Lung (tissue), 11 donors: ENCODE measurements at regions not wholly inside any gene's neighbourhood (a gene's known extent, or its start where the extent isn't known, plus 50 kb on each side); places are given as distances from the start of the nearest gene placed in this dataset.

Experiments used
- ATAC-seq: fragments of 200-7000 bp; cut with Tn5 transposase; one replicate; pipeline ENCODE4 v1.9.1; 2020; ENCODE audit warnings: moderate number of reproducible peaks; ENCODE audit not compliant: insufficient read depth, low FRiP score
- DNase-seq, 3 donors: peaks; one replicate each; pipeline ENCODE4 v3.0.0-alpha.2; 2013 to 2017
- H3K27ac ChIP-seq, 2 donors: one replicate each; pipeline ENCODE4 v1.5.1; 2013; ENCODE audit warnings: mild to moderate bottlenecking in 2 of 2, moderate library complexity in 2 of 2, control low read depth in 1 of 2, inconsistent platforms in 1 of 2, low read depth in 1 of 2, low read length in 1 of 2
- H3K27me3 ChIP-seq, 3 donors: one replicate each; pipeline ENCODE4 v1.5.1; 2013; ENCODE audit warnings: low read length in 2 of 3; ENCODE audit not compliant: control insufficient read depth in 3 of 3, insufficient read depth in 3 of 3
- H3K36me3 ChIP-seq, 4 donors: one replicate each; pipeline ENCODE4 v1.5.1; 2013; ENCODE audit warnings: low read length in 4 of 4, mild to moderate bottlenecking in 1 of 4, moderate library complexity in 1 of 4; ENCODE audit not compliant: control insufficient read depth in 4 of 4, insufficient read depth in 4 of 4
- H3K4me1 ChIP-seq, 5 donors: one replicate each; pipeline ENCODE4 v1.5.1; 2013; ENCODE audit warnings: low read length in 5 of 5, mild to moderate bottlenecking in 2 of 5, moderate library complexity in 1 of 5; ENCODE audit not compliant: control insufficient read depth in 5 of 5, insufficient read depth in 5 of 5
- H3K4me3 ChIP-seq: one replicate; pipeline ENCODE4 v1.5.1; 2013; ENCODE audit warnings: mild to moderate bottlenecking, control low read depth, moderate library complexity
- H3K9ac ChIP-seq, 2 donors: one replicate each; pipeline ENCODE4 v1.5.1; 2013; ENCODE audit warnings: low read length in 2 of 2, control low read depth in 1 of 2; ENCODE audit not compliant: insufficient read depth in 1 of 2
- H3K9me3 ChIP-seq, 4 donors: one replicate each; pipeline ENCODE4 v1.5.1; 2013; ENCODE audit warnings: low read length in 3 of 4, mild to moderate bottlenecking in 1 of 4, moderate library complexity in 1 of 4; ENCODE audit not compliant: control insufficient read depth in 4 of 4, insufficient read depth in 3 of 4
- WGBS, 2 donors: extraction: QIAGEN DNeasy Blood & Tissue Kit; methylation state at CpG; one replicate each; pipeline ENCODE4 v1.1.7; 2013; 5-methylcytosine and 5-hydroxymethylcytosine counted together
- TF ChIP-seq, protein P1 (sequence below): IDR thresholded peaks from 2 replicates; pipeline ENCODE4 v1.5.1; 2012; ENCODE audit warnings: mild to moderate bottlenecking; ENCODE audit errors: control extremely low read depth, extremely low read depth
- donor health status: control.
- donor health status: control.
- donor health status: Bipolar disorder and iron deficiency.
- donor health status: healthy.
- donor health status: DM: yes; HTN: yes; CAD: no.

DNA sequence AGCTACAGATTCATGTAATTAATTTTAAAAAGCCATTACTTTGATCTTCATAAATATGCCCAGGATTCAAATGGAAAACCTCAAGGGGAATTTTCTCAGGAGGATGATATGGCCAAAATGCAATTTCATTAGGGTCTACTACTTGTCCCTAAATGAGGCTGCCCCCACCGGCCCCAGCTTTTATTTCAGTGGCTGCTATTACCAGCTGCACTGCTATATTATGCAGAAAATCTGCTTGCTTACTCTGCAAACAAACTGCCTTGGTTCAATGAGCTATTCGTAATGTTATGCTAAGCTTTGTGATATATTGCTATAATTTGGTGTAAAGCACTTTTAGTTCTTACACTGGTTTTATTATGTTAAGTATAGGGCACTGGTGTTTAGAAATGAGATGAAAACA, 137.3 kb upstream of the TMTC4 start:
- no peak for ATAC-seq
- no peak overlapping the region for H3K27ac ChIP-seq
- H3K27me3 ChIP-seq, result no peaks in the 10 kb centered on the region
- peaks cover 0 to 3% (median 0%) of the 10 kb centered on the region in 5 donors for H3K4me1 ChIP-seq
- H3K4me3 ChIP-seq, result no peak overlapping the region
- H3K36me3 ChIP-seq, result no peaks in the 10 kb centered on the region
- 86% methylated on average over 2 of the region's 2 CpGs for WGBS, 2 donors
- TF ChIP-seq, protein P1, sequence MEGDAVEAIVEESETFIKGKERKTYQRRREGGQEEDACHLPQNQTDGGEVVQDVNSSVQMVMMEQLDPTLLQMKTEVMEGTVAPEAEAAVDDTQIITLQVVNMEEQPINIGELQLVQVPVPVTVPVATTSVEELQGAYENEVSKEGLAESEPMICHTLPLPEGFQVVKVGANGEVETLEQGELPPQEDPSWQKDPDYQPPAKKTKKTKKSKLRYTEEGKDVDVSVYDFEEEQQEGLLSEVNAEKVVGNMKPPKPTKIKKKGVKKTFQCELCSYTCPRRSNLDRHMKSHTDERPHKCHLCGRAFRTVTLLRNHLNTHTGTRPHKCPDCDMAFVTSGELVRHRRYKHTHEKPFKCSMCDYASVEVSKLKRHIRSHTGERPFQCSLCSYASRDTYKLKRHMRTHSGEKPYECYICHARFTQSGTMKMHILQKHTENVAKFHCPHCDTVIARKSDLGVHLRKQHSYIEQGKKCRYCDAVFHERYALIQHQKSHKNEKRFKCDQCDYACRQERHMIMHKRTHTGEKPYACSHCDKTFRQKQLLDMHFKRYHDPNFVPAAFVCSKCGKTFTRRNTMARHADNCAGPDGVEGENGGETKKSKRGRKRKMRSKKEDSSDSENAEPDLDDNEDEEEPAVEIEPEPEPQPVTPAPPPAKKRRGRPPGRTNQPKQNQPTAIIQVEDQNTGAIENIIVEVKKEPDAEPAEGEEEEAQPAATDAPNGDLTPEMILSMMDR, result no peak
- H3K9me3 ChIP-seq, result peaks cover 0 to 1% (median 0%) of the 10 kb centered on the region in 4 donors
- no peak overlapping the region for H3K9ac ChIP-seq
- DNase-seq, result no peak

DNA sequence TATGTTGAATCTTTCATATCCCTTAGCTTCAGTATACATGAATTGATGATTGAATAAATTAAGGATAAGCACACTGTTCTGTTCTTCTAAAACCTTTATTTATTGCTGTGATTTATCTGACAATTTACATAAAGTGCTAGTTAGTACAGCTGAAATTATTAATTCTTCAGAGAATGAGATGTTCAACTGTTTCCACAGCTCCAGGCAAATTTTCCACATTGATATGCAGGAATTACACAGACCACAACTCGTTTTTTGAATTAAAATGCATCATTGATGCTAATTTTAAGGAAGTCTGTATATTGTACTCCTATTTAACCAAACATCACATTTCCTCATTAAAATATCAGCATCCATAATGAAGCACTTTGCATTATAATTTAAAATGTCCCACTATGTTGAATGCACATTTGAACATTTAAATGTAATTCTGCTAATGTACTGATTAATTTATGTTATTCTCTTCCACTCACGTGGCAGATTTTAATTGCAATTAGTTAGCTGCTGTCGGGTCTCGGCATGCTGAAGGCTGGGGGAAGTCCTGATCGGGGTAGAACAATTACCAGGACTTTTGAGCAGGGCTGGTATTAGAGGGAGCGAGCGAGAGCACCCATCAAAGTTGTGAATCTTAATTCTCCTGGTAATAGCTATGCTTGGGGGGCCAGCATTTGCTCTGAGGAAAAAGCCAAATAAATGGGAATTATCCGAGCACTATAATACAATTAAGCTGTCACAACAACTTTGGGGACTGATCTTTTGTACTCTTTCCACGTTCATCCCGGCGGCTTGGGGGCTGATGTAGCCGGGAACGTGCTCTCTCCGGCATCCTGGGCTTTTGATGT, 136.7 kb upstream of the TMTC4 start:
- DNase-seq (no peak), ATAC-seq (no peak)
- peaks cover 0 to 3% (median 0%) of the 10 kb centered on the region in 5 donors for H3K4me1 ChIP-seq
- no peak overlapping the region for H3K4me3 ChIP-seq
- no peak overlapping the region for H3K9ac ChIP-seq
- peaks cover 0 to 1% (median 0%) of the 10 kb centered on the region in 4 donors for H3K9me3 ChIP-seq
- H3K36me3 ChIP-seq, result no peaks in the 10 kb centered on the region
- TF ChIP-seq, protein P1, result no peak
- 81 to 82% methylated on average over 14 of the region's 14 CpGs for WGBS, 2 donors
- H3K27me3 ChIP-seq, result no peaks in the 10 kb centered on the region
- H3K27ac ChIP-seq, result no peak overlapping the region

DNA sequence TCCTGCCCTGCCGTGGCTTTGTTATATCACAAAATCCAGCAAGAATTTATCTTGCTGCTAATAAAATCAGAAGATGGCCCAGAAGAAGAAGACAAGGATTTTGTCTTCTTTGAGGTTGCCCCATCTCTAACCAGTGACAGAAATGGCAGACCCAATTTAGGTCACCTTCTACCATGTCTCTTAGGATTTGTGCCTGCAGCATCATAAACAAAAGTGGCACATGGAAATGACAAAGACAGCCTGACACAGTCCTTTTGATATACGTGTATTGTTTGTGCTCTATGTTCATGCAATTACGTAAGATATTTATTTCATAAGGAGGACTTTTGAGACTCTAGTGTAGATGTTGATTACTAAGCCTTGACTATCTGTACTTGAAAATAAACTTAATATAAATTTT, 135.9 kb upstream of the TMTC4 start:
- TF ChIP-seq, protein P1, result no peak
- H3K9me3 ChIP-seq, result peaks cover 0 to 1% (median 0%) of the 10 kb centered on the region in 4 donors

More for the DNA sequence above, 135.9 kb upstream of the TMTC4 start:
- Histone ChIP-seq H3K4me3 (no peak overlapping the region), H3K4me1 (peaks cover 0 to 3% (median 0%) of the 10 kb centered on the region in 5 donors), H3K36me3 (no peaks in the 10 kb centered on the region), H3K9ac (no peak overlapping the region), H3K27ac (no peak overlapping the region), H3K27me3 (no peaks in the 10 kb centered on the region)
- ATAC-seq (no peak), DNase-seq (no peak)
- WGBS, 2 donors, result 81 to 85% methylated on average over 3 of the region's 3 CpGs
